ENCODE measurements at regions not wholly inside any gene's neighbourhood (a gene's known extent, or its start where the extent isn't known, plus 50 kb on each side); places are given as distances from the start of the nearest gene placed in this dataset.

GRCh38 chr13:24073657-24074056 lies 86.9 kb upstream of the SPATA13 start:
- TF ChIP-seq ZFX (IDR thresholded peaks at IDR 0.05): no peak
- H3K27ac ChIP-seq: no peak overlapping the region

GRCh38 chr13:24074678-24075077 lies 85.8 kb upstream of the SPATA13 start:
- peak overlapping the region; percentile 23; the same call in 1 of the 2 replicates for H3K27ac ChIP-seq
- TF ChIP-seq ZFX (IDR thresholded peaks at IDR 0.05): no peak
- no peak for TF ChIP-seq CTCF (conservative IDR thresholded peaks at IDR 0.05)

GRCh38 chr13:24075137-24075975 lies 85.2 kb upstream of the SPATA13 start:
- peak overlapping the region; percentile 29 for H3K27ac ChIP-seq
- TF ChIP-seq CTCF (conservative IDR thresholded peaks at IDR 0.05): no peak
- no peak for TF ChIP-seq ZFX (IDR thresholded peaks at IDR 0.05)

GRCh38 chr13:24076109-24076508 lies 84.4 kb upstream of the SPATA13 start:
- no peak overlapping the region for H3K27ac ChIP-seq

GRCh38 chr13:24076636-24077035 lies 83.9 kb upstream of the SPATA13 start:
- TF ChIP-seq CTCF (conservative IDR thresholded peaks at IDR 0.05) (no peak), ZFX (IDR thresholded peaks at IDR 0.05) (no peak)
- H3K27ac ChIP-seq: no peak overlapping the region

More at GRCh38 chr13:24076109-24076508, 84.4 kb upstream of the SPATA13 start:
- TF ChIP-seq CTCF (conservative IDR thresholded peaks at IDR 0.05): no peak
- no peak for TF ChIP-seq ZFX (IDR thresholded peaks at IDR 0.05)

GRCh38 chr13:24080134-24080533 lies 80.4 kb upstream of the SPATA13 start:
- no peak overlapping the region for H3K27ac ChIP-seq
- TF ChIP-seq ZFX (IDR thresholded peaks at IDR 0.05): no peak
- TF ChIP-seq CTCF (conservative IDR thresholded peaks at IDR 0.05): no peak

- no peak overlapping the region for H3K27ac ChIP-seq
- TF ChIP-seq ZFX (IDR thresholded peaks at IDR 0.05) (no peak), CTCF (conservative IDR thresholded peaks at IDR 0.05) (no peak)
Measured at GRCh38 chr13:24081387-24081786, 79.1 kb upstream of the SPATA13 start.

GRCh38 chr13:24083141-24083540 lies 77.4 kb upstream of the SPATA13 start:
- TF ChIP-seq ZFX (IDR thresholded peaks at IDR 0.05): no peak
- no peak overlapping the region for H3K27ac ChIP-seq
